GM18873 (cell line): ENCODE measurements at regions not wholly inside any gene's neighbourhood (a gene's known extent, or its start where the extent isn't known, plus 50 kb on each side); places are given as distances from the start of the nearest gene placed in this dataset.

Source experiments
- ATAC-seq: cut with Tn5 transposase; IDR thresholded peaks from one replicate; pipeline ENCODE4 v1.9.1; 2021; ENCODE audit warnings: mild to moderate bottlenecking, moderate library complexity, moderate number of reproducible peaks; ENCODE audit not compliant: unreplicated experiment, low FRiP score

- no peak for ATAC-seq
These were observed 1329.2 kb upstream of the PCDH7 start for GRCh38 chr4:29390921-29391320.

GRCh38 chr4:29405116-29405515 lies 1315.1 kb upstream of the PCDH7 start:
- no peak for ATAC-seq

GRCh38 chr4:29415771-29416170 lies 1304.4 kb upstream of the PCDH7 start:
- no peak for ATAC-seq

GRCh38 chr4:29423836-29424721 lies 1296.1 kb upstream of the PCDH7 start:
- no peak for ATAC-seq

- no peak for ATAC-seq
These were observed 1266.8 kb upstream of the PCDH7 start for GRCh38 chr4:29453303-29453820.

- ATAC-seq, result no peak
These were observed 1260.2 kb upstream of the PCDH7 start for GRCh38 chr4:29459926-29460325.

GRCh38 chr4:29467044-29467717 lies 1253.0 kb upstream of the PCDH7 start:
- ATAC-seq, result no peak
